ENCODE measurements at regions not wholly inside any gene's neighbourhood (a gene's known extent, or its start where the extent isn't known, plus 50 kb on each side); places are given as distances from the start of the nearest gene placed in this dataset.

- peaks cover 32 to 57% of the 10 kb centered on the region in 2 experiments for H3K4me1 Mint-ChIP-seq
- no peaks in the 10 kb centered on the region for H3K79me2 ChIP-seq (ENCODE audit: insufficient read depth, low read length)
- H3K27me3 ChIP-seq (ENCODE audit: insufficient read depth, low read length) = no peaks in the 10 kb centered on the region
- H3K27ac ChIP-seq (ENCODE audit: insufficient read length, low read depth, low read length) = no peak overlapping the region
- no peak overlapping the region for H3K9ac ChIP-seq (ENCODE audit: extremely low read depth, insufficient read length, low read length)
- H4K5ac ChIP-seq (ENCODE audit: insufficient read length, low read depth, low read length) = no peak overlapping the region
- no peaks in the 10 kb centered on the region for H3K23me2 ChIP-seq (ENCODE audit: insufficient read length, low read depth, low read length, poor library complexity, severe bottlenecking)
- no peak for TF ChIP-seq CTCF (conservative IDR thresholded peaks at IDR 0.05)
- H3K79me1 ChIP-seq (ENCODE audit: insufficient read depth, low read depth, low read length, poor library complexity, severe bottlenecking) = no peaks in the 10 kb centered on the region
- no peak overlapping the region for H2BK15ac ChIP-seq (ENCODE audit: low read depth, low read length)
- H3T11ph ChIP-seq (ENCODE audit: low read length) = no peak overlapping the region
- H2AK5ac ChIP-seq (ENCODE audit: insufficient read length, low read length) = no peak overlapping the region
- H2BK12ac ChIP-seq (ENCODE audit: insufficient read length, low read depth, low read length) = no peak overlapping the region
- H3K4ac ChIP-seq (ENCODE audit: low read depth, low read length) = no peak overlapping the region
- no peak overlapping the region for H3K23ac ChIP-seq (ENCODE audit: insufficient read length, low read depth, low read length)
- H3K56ac ChIP-seq (ENCODE audit: insufficient read length, low read depth, low read length) = no peak overlapping the region
- H4K8ac ChIP-seq (replicated peaks; ENCODE audit: insufficient read length, low read depth, low read length) = no peak overlapping the region
- no peaks in the 10 kb centered on the region for H4K20me1 ChIP-seq (ENCODE audit: control insufficient read depth, insufficient read depth, insufficient read length)
- no peak overlapping the region; the same call in 1 of the 2 replicates for H3K14ac ChIP-seq (ENCODE audit: insufficient read depth, low read length)
- H3K27me3 Mint-ChIP-seq (ENCODE audit: low read depth) = no peaks in the 10 kb centered on the region; the same call in 1 of the 2 replicates
- no peak overlapping the region; a peak in 1 of 7 replicates for H3K27ac Mint-ChIP-seq
- H3K4me2 ChIP-seq (ENCODE audit: insufficient read depth, insufficient read length, low read length) = no peak overlapping the region
- no peak overlapping the region for H3K18ac ChIP-seq (ENCODE audit: insufficient read length, low read depth, low read length)
- no peak overlapping the region for H2BK5ac ChIP-seq (ENCODE audit: insufficient read length, low read length)
- no peak for DNase-seq
- H2BK120ac ChIP-seq (ENCODE audit: low read depth, low read length, poor library complexity, severe bottlenecking) = no peak overlapping the region
- WGBS (ENCODE audit: extremely low coverage, insufficient read length, low lambda C conversion rate) = no CpG with 5 or more reads among the region's 5 CpGs
- no peak overlapping the region for H4K91ac ChIP-seq (ENCODE audit: insufficient read length, low read depth, low read length)
- H3K9me3 ChIP-seq (ENCODE audit: control insufficient read depth, low read depth, low read length) = no peaks in the 10 kb centered on the region
- peaks cover 7% of the 10 kb centered on the region; the same call in 1 of the 2 replicates for H3K4me1 ChIP-seq (ENCODE audit: insufficient read depth, low read length)
- no peak overlapping the region for H2AFZ ChIP-seq (ENCODE audit: low read length)
- no peak overlapping the region for H3K4me3 Mint-ChIP-seq
- H3K9me3 Mint-ChIP-seq = no peaks in the 10 kb centered on the region
- no peaks in the 10 kb centered on the region for H3K36me3 Mint-ChIP-seq (ENCODE audit: insufficient read depth in 1 of 3, low read depth in 3 of 3)
- H2BK20ac ChIP-seq (ENCODE audit: low read depth, low read length, poor library complexity, severe bottlenecking) = no peak overlapping the region
These were observed 566.3 kb downstream of the TCERG1L start for GRCh38 chr10:130745251-130745650.

Data from H9 (cell line).